LNCaP clone FGC (cell line): ENCODE measurements at regions not wholly inside any gene's neighbourhood (a gene's known extent, or its start where the extent isn't known, plus 50 kb on each side); places are given as distances from the start of the nearest gene placed in this dataset.

Experiments
- DNase-seq: peaks from one replicate; pipeline ENCODE4 v3.0.0-alpha.2; 2011; ENCODE audit warnings: low read depth
- H3K4me3 ChIP-seq: 2 replicates; pipeline ENCODE4 v1.5.1; 2011; ENCODE audit warnings: mild to moderate bottlenecking, low read depth, low read length, control low read depth
- CTCF ChIP-seq: IDR thresholded peaks from 2 replicates; pipeline ENCODE4 v1.5.1; 2012; ENCODE audit warnings: mild to moderate bottlenecking; ENCODE audit not compliant: control insufficient read depth, insufficient read depth; ENCODE audit errors: extremely low read depth

DNA sequence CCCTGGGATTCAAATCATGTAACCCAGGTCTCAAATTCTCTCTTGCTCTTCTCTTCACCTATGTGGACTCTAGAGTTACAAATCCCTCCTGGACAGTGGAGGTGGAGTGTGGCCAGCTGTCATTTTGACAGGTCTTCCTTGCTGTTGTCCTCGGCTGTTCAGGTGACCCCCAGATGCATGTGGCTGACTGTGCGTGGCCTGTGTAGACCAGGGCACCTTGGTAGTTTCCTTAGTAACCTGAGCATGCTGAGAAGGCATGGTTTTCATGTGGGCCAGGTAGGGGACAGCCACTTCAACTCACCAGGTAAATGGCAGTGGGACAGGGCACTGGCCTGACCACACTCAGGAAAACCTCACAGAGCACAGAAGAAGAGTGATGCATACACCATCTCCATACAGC lies 155.0 kb upstream of the TSHZ3 start:
- DNase-seq, result no peak
- H3K4me3 ChIP-seq, result no peak overlapping the region
- no peak for TF ChIP-seq CTCF

- DNase-seq, result no peak
- no peak for TF ChIP-seq CTCF
- no peak overlapping the region for H3K4me3 ChIP-seq
Measured at GRCh38 chr19:31505596-31505910, 156.3 kb upstream of the TSHZ3 start.

- DNase-seq, result no peak
- TF ChIP-seq CTCF, result no peak
- no peak overlapping the region for H3K4me3 ChIP-seq
Measured at GRCh38 chr19:31506102-31506501, 156.9 kb upstream of the TSHZ3 start.

GRCh38 chr19:31510635-31511034 lies 161.4 kb upstream of the TSHZ3 start:
- no peak for DNase-seq
- TF ChIP-seq CTCF, result no peak
- no peak overlapping the region for H3K4me3 ChIP-seq

GRCh38 chr19:31511098-31511497 lies 161.9 kb upstream of the TSHZ3 start:
- TF ChIP-seq CTCF, result no peak
- DNase-seq, result no peak
- no peak overlapping the region for H3K4me3 ChIP-seq

- H3K4me3 ChIP-seq, result no peak overlapping the region
- TF ChIP-seq CTCF, result no peak
- DNase-seq, result no peak
Measured at GRCh38 chr19:31511696-31512095, 162.5 kb upstream of the TSHZ3 start.

DNA sequence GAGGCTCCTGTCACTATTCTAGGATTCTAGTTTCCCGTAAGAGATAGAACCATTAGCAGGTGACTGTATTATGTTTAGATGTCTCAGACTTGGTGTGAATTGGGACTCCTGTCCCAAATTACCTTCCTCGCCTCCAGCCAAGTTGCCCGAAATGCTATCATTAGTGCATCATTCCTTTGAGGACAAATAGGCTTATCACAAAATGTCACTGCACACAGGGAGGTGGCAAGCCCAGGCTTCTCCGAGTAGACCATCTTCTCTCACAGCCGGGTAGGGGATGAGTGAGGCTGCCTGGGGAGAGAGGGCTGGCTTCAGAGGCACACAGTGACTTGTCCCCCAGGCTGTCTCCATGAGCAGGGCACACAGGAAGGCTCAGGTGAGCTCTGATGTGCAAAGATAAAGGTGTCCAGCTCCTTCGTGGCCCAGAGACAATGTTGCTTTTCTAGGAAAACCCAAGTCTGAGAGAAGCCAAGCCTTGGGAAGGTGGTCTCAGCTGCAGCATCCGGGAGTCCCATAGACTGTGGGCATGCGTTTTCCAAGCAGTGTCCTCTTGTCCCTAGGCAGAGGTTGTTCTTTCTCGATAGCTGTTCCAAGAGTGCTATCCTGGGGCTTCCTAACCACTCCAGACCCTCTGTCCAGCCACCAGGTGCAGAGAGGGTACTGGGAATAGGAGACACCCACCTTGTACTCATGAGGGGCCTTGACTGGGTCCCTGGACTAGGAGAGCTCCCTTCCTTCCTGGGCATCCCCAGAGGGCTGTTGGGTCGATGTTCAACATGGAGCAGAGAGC lies 163.1 kb upstream of the TSHZ3 start:
- DNase-seq, result no peak
- H3K4me3 ChIP-seq, result no peak overlapping the region
- TF ChIP-seq CTCF, result no peak
